Suprapubic skin (tissue), 3 donors: ENCODE measurements at regions not wholly inside any gene's neighbourhood (a gene's known extent, or its start where the extent isn't known, plus 50 kb on each side); places are given as distances from the start of the nearest gene placed in this dataset.

Experiments
- POLR2AphosphoS5 ChIP-seq, 3 donors: sonication (generic); formaldehyde crosslinking; IDR thresholded peaks; one replicate each; pipeline ENCODE4 v1.6.1; 2017; ENCODE audit warnings: antibody characterized with exemption in 3 of 3
- TF ChIP-seq, protein P1 (sequence below), 2 donors: fragments of 200-600 bp in 1 of 2; fragments of 450-650 bp in 1 of 2; sonication (generic) in 1 of 2; IDR thresholded peaks; one replicate each; pipeline ENCODE4 v1.5.1; 2016 to 2019; ENCODE audit warnings: antibody characterized with exemption in 2 of 2, mild to moderate bottlenecking in 1 of 2, moderate library complexity in 1 of 2

DNA sequence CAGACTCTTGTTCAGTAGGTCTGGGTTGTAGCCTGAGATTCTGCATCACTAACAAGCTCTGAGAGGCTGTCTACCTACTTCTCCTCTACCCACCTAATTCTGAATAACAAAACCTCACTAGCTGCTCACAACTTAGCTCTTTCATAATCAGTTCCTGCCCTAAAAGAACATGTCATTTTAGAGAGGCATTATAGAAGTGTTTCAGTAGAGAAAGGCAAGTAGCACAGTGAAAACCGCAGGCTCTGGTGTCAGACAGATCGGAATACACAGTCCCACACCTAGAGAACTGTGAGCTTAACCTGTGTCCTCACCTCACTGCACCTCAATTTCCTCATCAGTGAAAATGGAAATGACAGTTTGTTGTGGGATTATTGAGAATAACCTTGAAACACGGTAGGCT, 1337.6 kb upstream of the TENM4 start:
- TF ChIP-seq POLR2AphosphoS5 (IDR thresholded peaks at IDR 0.05): no peak
- TF ChIP-seq, protein P1, sequence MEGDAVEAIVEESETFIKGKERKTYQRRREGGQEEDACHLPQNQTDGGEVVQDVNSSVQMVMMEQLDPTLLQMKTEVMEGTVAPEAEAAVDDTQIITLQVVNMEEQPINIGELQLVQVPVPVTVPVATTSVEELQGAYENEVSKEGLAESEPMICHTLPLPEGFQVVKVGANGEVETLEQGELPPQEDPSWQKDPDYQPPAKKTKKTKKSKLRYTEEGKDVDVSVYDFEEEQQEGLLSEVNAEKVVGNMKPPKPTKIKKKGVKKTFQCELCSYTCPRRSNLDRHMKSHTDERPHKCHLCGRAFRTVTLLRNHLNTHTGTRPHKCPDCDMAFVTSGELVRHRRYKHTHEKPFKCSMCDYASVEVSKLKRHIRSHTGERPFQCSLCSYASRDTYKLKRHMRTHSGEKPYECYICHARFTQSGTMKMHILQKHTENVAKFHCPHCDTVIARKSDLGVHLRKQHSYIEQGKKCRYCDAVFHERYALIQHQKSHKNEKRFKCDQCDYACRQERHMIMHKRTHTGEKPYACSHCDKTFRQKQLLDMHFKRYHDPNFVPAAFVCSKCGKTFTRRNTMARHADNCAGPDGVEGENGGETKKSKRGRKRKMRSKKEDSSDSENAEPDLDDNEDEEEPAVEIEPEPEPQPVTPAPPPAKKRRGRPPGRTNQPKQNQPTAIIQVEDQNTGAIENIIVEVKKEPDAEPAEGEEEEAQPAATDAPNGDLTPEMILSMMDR (IDR thresholded peaks at IDR 0.05): no peak
